HG03045 (cell line): ENCODE measurements at regions not wholly inside any gene's neighbourhood (a gene's known extent, or its start where the extent isn't known, plus 50 kb on each side); places are given as distances from the start of the nearest gene placed in this dataset.
"Not testable (repeated sequence)": the region's sequence is repeated elsewhere in the genome, so short reads cannot be mapped to it uniquely, and the experiment has no call there.

Source experiments
- ATAC-seq: cut with Tn5 transposase; IDR thresholded peaks from one replicate; pipeline ENCODE4 v1.9.1; 2021; ENCODE audit warnings: mild to moderate bottlenecking, moderate library complexity; ENCODE audit not compliant: unreplicated experiment

GRCh38 chr1:143644035-143644434, 327.8 kb downstream of the FAM72C start:
- not testable (repeated sequence) for ATAC-seq

DNA sequence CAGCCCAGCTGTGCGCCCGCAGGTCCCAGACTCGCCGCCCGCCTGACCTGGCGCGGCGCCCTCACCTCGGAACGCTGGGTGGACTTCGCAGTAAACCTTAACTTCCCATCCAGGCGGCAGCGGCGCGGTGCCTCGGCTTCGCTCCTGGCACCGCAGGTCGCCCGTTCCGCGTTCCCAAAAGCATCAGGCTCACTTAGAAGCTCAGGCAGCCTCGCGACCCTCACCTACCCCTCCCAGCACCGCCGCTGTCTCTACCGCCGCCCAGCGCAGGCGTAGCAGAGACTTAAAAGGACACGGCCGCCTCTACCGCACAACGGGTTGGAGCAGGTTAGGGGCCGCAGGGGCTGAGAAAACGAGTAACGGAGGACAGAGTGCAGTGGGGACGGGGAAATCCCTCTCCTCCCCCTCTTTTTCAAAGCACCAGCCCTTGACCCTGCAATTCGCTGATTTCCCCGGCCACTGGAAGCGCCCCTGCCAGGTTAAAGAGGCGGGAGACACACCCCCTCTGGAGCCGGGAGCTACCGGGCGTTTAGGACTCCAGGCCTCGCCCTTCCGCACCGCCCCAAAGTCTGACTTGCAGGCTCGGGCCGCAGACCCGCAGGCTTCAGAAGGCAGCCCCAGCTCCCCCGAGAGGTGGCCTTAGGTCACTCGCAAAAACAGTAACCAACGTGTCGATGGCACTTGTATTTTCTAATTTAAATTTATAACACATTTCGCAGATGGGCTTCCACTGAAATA, 328.5 kb downstream of the FAM72C start:
- ATAC-seq, result no peak

DNA sequence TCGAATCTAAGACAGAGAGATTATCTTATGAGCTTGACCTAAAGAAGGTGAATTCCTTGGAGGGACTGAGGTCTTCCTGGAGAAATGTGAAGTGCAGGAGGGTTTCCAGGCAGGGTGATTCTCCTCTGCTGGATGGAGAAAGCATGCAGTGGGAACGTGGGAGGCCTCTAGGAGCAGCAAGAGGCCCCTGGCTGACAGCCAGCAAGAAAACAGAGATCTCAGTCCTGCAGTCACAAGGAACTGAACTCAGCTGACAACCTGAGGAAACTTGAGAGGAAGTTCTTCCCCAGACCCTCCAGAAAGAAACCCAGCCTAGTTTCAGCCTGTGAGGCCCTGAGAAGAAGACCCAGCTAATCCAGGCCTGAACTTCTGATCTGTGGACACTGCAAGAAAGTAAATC, 345.9 kb downstream of the FAM72C start:
- ATAC-seq, result no peak

DNA sequence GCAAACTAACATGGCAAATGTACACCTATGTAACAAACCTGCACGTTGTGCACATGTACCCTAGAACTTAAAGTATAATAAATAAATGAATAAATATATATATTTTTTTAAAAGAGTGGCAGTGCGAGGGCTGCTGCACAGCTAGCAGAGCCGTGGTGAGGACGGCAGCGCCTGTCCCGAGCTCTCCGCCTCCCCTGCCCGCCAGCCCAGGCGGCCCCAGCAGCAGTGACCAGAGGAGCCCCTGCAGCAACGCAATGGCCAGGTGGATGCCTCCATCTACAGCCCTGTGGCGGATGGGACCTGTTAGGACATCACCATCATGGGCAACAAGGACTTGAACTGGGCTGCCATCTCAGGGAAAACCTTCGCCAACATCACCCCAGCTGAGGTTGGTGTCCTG, 351.9 kb downstream of the FAM72C start:
- ATAC-seq, result no peak

GRCh38 chr1:143611159-143611558, 360.6 kb downstream of the FAM72C start:
- ATAC-seq, result no peak

DNA sequence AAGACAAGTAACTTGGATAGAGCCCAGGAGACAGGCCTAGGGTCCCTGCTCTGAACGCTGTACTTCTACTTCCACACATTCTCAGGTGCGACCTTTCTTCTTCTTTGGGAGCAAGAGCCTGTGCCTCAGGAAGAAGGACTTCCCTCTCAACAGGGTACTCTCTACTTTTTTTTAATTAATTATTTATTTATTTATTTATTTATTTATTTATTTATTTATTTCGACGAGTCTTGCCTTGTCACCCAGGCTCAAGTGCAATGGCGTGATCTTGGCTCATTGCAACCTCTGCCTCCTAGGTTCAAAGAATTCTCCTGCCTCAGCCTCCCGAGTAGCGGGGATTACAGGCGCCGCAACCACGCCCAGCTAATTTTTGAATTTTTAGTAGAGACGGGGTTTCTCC, 361.6 kb downstream of the FAM72C start:
- ATAC-seq, result no peak

DNA sequence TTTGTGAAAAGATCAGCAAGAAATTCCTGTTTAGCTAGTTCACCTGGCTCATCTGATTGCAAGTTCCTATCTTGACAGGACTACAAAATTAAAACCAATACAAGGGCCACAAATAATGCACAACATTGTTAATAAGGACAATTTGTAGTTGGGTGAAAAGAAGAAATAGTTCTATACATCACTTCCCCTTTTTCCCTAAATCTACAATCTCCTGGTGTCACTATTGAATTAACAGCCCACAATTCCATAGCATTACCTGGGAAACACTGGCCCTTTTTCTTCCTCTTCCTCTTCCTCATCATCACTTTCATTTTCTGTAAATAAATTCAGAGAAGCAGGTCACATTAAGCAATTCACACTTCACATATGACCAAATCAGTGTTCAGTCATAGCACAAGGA, 366.9 kb downstream of the FAM72C start:
- ATAC-seq, result no peak

DNA sequence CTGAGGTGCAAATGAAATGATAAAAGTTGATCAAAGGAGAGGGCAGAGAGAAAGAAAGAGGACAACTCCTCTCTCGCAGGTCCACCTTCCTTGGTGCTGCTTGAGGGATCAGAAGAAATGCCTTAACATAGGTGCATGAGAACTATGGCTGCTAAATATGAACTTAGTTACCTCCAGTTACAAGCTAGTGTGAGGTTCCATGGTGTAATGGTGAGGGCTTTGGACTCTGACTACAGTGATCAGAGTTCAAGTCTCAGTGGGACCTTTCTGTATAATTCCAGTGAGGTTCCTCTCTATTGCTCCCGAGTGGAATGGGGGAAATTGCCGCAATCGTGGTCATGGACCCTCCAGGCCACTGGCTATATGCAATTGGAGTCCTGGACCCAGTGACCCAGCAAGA, 387.3 kb downstream of the FAM72C start:
- ATAC-seq, result no peak

- no peak for ATAC-seq
These were observed 396.8 kb downstream of the FAM72C start for GRCh38 chr1:143574891-143575520.

GRCh38 chr1:143572661-143573060, 399.1 kb downstream of the FAM72C start:
- not testable (repeated sequence) for ATAC-seq

GRCh38 chr1:143563761-143564160, 408.0 kb downstream of the FAM72C start:
- not testable (repeated sequence) for ATAC-seq

DNA sequence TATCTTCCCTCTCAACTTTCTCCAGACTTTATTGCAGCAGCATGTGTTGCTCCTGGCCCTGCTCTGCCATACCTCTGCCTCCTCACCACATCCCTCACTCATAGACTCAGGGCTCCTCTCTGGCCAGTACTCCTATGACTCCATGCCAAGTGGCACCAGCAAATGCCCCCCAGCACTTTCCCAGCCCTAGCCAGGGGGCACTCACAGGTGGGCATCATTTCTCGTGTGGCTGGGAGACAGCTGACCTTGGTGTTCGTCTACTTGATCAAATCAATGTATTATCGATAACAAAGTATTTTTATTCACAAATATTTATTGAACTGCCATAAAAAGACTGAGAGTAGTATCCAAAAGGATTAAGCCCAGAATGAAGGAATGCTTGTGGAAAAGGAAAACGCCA, 418.2 kb downstream of the FAM72C start:
- no peak for ATAC-seq

- ATAC-seq, result not testable (repeated sequence)
These were observed 467.1 kb downstream of the FAM72C start for GRCh38 chr1:143504703-143505102.

GRCh38 chr1:143504080-143504479, 467.7 kb downstream of the FAM72C start:
- not testable (repeated sequence) for ATAC-seq

DNA sequence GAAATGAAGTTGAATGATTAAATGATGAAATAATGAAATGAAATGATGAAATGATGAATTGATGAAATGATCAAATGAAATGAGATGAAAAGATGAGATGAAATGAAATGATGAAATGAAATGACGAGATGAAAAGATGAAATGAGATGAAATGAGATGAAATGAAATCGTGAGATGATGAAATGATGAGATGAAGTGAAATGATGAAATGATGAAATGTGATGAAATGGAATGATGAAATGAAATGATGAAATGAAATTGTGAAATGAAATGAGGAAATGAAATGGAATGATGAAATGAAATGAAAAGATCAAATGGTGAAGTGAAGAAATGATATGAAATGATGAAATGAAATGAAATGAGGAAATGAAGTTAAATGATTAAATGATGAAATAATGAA, 468.7 kb downstream of the FAM72C start:
- not testable (repeated sequence) for ATAC-seq

- ATAC-seq, result not testable (repeated sequence)
These were observed 469.7 kb downstream of the FAM72C start for GRCh38 chr1:143502038-143502437.

- ATAC-seq, result not testable (repeated sequence)
These were observed 473.6 kb downstream of the FAM72C start for GRCh38 chr1:143498059-143498749.

DNA sequence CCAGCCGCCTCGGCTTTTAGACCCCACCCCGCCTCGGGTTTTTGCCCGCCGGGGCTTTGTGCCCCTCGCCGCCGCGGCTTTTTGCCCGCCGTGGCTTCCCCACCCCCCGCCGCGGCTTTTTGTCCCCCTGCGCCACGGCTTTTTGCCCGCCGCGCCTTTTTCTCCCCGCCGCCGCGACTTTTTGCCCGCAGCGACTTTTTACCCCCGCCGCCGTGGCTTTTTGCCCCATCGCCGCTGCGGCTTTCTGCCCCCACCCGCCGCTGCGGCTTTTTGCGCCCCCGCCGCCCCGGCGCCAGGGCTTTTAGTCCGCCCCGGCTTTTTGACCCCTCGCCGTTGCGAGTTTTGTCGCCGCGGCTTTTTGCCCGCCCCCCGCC, 474.4 kb downstream of the FAM72C start:
- ATAC-seq, result no peak

- not testable (repeated sequence) for ATAC-seq
These were observed 475.0 kb downstream of the FAM72C start for GRCh38 chr1:143496526-143497373.
